ENCODE measurements at regions not wholly inside any gene's neighbourhood (a gene's known extent, or its start where the extent isn't known, plus 50 kb on each side); places are given as distances from the start of the nearest gene placed in this dataset.

DNA sequence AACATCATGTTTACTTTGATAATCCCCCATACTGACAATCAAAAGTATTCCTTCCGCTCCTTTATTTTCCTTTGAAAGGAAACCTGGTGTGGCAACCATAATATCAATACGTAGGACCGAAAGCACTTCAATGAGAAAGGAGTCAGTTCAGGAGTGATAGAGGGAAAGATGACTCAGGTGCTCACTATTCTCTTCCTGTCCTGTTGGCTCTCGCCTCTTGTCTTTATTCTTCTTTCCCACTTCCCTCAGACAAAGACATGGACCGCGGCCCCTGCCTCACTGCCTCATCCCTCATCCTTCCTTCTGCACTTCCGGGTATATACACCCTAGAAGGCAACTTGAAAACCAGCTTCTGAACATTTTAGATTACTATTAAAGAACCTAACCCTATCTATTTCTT lies 49.8 kb upstream of the TNIP3 start:
- H3K4me1 Mint-ChIP-seq (ENCODE audit: low read depth) = peaks cover 13% of the 10 kb centered on the region
- no peaks in the 10 kb centered on the region for H3K27me3 Mint-ChIP-seq (ENCODE audit: low read depth)
- DNase-seq (no peak), ATAC-seq (peak in 1 of 2 donors; percentile 43)
- H3K9me3 Mint-ChIP-seq = peaks cover 4% of the 10 kb centered on the region
- H3K36me3 Mint-ChIP-seq (ENCODE audit: insufficient read depth) = peaks cover 9% of the 10 kb centered on the region
- H3K4me3 Mint-ChIP-seq = peak overlapping the region; percentile 7
